ENCODE measurements at regions not wholly inside any gene's neighbourhood (a gene's known extent, or its start where the extent isn't known, plus 50 kb on each side); places are given as distances from the start of the nearest gene placed in this dataset.

DNA sequence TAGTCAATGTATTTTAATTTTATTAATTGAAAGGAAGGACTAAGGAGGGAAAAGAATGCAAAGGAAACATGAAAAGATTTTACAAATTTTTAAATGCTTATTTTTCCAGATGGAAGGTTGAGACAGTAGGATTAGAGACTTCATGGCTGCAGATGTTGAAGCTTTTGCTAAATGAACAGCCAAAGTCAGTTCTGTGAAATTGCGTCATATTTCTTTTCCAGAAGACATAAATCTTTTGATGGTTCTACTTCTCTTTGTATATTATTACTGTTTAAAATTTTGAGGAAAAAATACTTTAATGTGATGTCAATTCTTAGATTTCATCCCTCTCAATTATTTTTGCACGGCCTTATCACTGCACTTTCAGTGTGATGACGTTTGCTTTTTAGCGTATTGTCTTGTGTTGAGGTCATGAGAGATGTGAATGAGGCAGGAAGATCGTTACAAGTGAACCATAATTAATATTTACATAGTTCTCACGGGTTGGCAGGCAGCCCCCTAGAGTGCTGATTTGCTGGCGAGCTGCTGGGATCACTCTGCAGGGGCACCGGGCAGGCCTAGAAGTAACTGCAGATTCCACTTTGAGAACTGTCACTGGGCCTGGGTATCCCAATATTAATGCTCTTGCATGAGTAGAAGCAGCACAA lies 158.1 kb downstream of the TBXT start:
- DNase-seq (ENCODE audit: low read depth) = no peak

GRCh38 chr6:166008441-166009369 lies 158.9 kb downstream of the TBXT start:
- DNase-seq (ENCODE audit: low read depth) = no peak

DNA sequence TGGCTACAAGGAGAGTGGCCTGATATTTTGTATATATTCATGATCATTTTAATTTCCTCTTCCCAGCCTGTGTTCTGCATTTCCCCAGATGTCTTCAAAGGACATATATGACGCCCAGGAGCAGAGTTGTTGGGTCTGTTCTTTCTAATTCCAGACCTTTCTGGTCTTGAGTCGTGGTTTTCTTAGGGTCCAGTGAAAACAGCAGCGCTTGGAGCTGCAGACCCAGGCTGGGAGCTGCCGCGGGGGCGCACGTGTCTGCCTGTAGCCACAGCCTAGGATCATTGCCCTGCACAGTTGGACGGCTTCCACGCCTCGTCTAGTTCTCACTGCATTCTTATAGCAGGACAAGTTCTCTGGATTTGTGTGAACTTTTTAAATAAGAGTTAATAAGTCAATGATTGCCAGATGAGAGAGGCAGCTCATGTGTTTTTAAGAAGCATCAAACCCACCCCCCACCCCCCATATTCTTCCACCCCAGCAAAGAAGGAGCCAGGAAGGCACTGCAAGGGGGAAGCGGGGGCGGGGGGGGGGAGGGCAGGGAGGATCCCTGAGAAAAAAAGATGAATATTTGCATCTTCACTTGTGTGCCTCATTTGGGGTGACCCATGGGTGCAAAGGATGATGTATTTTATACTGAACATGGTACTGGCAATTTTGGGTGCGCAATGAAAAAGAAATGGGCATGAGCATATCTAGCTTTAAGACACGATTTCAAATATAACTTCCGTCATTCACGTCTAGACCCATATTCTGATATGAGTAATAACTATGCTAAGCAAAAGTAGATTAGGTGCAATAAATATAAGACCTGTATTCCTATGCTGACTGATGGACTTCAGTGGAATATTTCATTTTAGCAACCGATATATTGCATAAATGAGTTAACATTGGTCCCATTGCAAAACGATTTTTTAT lies 160.0 kb downstream of the TBXT start:
- DNase-seq (ENCODE audit: low read depth) = no peak

DNA sequence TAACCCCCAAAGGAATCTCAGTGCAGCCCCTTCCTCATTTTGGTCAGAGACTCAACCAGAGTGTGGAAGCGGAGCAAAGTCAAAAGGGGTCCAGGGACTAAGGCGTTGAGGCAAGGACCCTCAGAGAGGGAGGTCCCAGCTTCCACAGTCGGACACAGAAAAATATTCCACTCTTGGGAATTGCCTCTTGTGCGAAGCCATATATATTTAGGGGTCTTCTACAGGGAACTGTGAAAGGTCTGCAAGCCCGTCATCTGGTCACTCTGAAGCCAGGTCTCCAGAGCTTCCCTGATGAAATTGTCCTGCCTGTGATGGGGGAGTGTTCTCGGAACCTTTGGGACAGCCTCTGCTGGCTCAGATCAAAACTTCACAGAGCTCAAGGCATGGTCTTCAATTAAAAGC lies 160.8 kb downstream of the TBXT start:
- DNase-seq (ENCODE audit: low read depth) = no peak

DNA sequence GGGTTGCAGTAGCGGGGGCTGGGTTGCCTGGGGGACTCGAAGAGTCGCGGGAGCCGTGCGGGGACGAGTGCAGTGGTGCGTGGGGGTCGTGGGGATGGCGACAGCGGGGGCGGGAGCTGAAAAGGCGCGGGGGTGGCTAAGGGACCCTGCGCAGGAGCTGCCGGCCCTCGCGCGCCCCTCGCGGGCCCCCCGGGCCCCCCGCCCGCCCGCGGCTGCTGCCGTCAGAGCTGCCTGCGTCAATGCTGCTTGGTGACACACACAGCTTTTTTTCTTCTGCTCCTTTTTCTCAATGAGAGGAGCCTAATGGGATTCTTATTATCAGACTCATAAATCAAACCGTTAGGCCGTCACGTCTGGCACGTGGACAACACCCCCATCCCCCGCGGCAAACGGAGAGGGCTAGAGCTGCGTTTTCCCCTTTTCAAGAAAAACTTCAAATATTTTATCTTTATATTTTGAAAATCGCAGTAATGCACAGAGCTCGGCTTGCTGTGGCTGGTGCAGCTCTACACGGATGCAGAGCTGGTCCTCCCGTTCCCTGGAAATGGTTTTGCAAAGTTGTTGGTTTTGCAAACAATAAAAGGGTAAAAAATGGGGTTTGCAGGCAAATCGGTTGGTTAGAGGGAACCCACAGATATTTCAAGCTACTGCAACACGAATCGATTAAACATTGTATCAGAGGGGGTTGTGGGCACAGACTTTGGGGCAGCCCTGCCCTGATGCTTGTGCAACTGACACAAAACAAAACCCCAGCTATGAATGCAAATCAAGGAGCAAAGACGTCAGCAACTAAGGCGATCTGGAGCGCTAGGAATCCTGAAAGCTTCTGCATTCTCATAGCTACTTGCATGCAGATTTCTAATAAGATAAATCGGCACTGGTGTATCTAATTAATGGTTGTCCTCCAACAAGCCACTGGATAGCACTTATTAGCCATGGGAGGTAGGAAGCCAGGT lies 161.4 kb downstream of the TBXT start:
- no peak for DNase-seq (ENCODE audit: low read depth)

GRCh38 chr6:166005401-166005943 lies 162.2 kb downstream of the TBXT start:
- no peak for DNase-seq (ENCODE audit: low read depth)

GRCh38 chr6:166004876-166005275 lies 162.8 kb downstream of the TBXT start:
- no peak for DNase-seq (ENCODE audit: low read depth)

DNA sequence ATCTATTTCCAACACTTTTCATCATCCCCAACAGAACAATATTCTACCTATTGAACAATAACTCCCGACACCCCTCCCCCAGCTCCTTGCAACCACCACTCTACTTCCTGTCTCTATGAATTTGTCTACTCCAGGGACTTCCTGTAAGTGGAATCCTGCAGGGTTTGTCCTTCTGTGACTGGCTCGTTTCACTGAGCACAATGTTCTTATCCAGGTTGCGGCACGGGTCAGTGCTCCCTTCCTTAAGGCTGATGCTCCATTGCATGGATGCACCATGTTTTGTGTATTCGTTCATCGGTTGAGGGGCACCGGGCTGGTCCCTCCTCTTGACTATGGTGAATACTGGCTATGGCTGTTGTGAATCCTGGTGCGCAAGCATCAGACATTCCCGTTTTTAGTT lies 163.2 kb downstream of the TBXT start:
- DNase-seq (ENCODE audit: low read depth) = no peak

DNA sequence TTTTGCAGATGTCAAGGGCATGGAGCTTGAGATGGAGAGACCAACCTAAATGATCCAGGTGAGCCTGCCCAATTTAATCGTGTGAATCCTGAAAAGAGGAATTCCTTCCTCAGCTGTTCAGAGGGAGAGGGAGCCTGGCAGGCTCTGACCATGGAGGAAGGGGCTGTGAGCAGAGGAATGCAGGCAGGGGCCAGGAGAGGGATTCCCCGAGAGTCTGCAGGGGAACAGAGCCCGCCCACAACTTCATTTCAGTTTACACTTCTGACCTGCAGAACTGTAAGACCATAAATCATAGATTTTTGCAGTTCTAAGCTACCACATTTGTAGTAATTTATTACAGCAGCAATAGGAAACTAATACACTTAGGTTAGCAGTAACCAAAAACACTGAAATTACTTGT lies 164.1 kb downstream of the TBXT start:
- DNase-seq (ENCODE audit: low read depth) = no peak

GRCh38 chr6:166001359-166001758 lies 166.3 kb downstream of the TBXT start:
- DNase-seq (ENCODE audit: low read depth) = no peak

DNA sequence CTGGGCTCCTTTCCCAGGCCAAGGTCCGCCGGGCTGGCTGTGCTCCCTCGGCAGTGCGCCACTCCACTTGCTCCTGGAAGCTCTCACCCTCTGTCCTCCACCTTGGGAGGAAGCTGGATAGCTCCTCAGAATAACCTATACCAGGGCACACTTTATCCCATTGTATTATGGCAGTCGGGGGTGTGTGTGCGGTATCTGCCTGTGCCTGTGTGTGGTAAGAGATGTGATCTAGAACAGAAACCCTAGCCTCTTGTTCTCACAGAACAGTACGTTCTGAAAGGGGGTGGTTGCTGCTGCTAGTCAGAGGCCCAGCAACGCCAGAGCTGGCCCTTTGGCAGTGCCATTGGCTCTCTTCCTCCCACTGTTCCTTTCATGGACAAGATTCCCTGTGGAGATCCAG lies 168.4 kb downstream of the TBXT start:
- no peak for DNase-seq (ENCODE audit: low read depth)

DNA sequence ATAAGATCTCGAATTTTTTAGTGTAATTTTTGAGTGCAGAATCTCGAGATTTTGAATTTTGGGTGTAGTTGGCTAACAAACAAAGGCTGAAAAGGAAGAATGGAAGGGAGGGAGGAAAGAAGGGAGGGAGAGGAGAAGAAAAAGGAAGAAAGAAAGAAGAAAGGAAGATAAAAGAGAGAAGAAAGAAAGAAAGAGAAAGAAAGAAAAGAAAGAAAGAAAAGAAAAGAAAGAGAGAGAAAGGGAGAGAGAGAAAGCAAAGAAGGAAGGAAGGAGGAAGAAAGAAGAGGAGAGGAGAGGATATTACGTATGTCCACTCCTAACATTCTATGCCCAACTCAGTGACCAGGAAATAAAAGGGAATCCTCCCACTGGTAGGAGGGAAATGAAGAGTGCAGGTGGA lies 169.6 kb downstream of the TBXT start:
- no peak for DNase-seq (ENCODE audit: low read depth)

GRCh38 chr6:165991341-165991740 lies 176.3 kb downstream of the TBXT start:
- no peak for DNase-seq (ENCODE audit: low read depth)

GRCh38 chr6:165990216-165990615 lies 177.4 kb downstream of the TBXT start:
- no peak for DNase-seq (ENCODE audit: low read depth)

- DNase-seq (ENCODE audit: low read depth) = no peak
Measured at GRCh38 chr6:165988757-165989456, 178.7 kb downstream of the TBXT start.

- no peak for DNase-seq (ENCODE audit: low read depth)
Measured at GRCh38 chr6:165988302-165988756, 179.3 kb downstream of the TBXT start.

GRCh38 chr6:165987483-165988301 lies 180.0 kb downstream of the TBXT start:
- DNase-seq (ENCODE audit: low read depth) = no peak

GRCh38 chr6:165986914-165987482 lies 180.7 kb downstream of the TBXT start:
- no peak for DNase-seq (ENCODE audit: low read depth)

DNA sequence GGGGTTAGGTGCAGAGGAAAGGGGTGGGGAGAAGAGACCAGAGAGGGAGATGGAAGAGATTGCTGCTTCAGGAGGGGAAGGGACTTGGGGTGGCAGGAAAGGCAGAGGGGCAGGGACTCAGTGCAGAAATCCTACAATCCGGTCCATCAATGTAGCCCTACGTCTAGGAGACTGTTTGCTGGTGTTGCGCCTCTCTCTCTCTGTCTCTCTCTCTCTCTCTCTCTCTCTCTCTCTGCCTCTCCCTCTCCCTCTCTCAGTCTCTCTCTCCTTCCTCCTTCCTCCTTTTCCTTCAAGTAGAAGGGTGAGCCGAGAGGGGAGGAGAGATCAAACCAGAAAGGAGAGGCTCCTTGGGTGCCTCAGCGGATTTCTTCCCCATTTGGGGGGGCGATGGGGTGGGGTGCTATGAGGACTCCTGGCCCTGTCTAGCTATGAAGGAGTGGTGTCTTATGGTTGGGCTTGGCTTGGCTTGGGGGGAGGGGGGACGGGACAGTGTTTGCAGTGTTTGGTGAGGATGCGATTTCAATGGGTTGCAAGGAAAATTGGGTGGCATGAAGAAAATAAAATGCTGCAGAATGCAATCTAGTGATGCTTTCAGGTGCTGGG lies 181.2 kb downstream of the TBXT start:
- no peak for DNase-seq (ENCODE audit: low read depth)

All from activated T-cell treated with anti-CD3 and anti-CD28 coated beads for 24 hours (primary cell).